B cell (primary cell): ENCODE measurements at regions not wholly inside any gene's neighbourhood (a gene's known extent, or its start where the extent isn't known, plus 50 kb on each side); places are given as distances from the start of the nearest gene placed in this dataset.

Experiments used
- EZH2 ChIP-seq: IDR thresholded peaks from 2 replicates; pipeline ENCODE4 v1.6.1; 2012; ENCODE audit warnings: borderline replicate concordance, low read depth, mild to moderate bottlenecking, moderate library complexity, low read length; ENCODE audit not compliant: insufficient read depth, poor library complexity, severe bottlenecking
- TF ChIP-seq, protein P1 (sequence below): fragments of 200-600 bp; IDR thresholded peaks from one replicate; pipeline ENCODE4 v1.8.0; 2022; ENCODE audit warnings: antibody characterized with exemption, mild to moderate bottlenecking

DNA sequence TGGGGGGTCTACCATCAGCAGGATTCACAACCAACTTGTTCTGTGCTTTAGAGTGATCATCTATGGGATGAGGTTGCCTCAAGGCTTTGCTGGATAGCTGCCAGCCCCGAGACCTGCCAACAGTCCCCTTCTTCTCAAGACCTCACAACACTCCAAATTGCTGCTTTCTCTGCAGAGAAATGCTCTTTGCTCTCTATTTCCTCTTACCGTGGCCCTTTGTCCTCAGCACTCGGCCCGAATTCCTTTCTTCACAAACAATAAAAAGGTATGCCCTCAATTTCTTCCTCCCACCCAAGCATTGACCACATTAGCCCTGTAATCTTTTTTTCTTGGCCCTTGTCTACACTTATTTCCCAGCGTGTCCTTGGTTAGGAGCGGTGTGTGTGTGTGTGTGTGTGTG lies 147.4 kb upstream of the SNX19 start:
- TF ChIP-seq, protein P1, sequence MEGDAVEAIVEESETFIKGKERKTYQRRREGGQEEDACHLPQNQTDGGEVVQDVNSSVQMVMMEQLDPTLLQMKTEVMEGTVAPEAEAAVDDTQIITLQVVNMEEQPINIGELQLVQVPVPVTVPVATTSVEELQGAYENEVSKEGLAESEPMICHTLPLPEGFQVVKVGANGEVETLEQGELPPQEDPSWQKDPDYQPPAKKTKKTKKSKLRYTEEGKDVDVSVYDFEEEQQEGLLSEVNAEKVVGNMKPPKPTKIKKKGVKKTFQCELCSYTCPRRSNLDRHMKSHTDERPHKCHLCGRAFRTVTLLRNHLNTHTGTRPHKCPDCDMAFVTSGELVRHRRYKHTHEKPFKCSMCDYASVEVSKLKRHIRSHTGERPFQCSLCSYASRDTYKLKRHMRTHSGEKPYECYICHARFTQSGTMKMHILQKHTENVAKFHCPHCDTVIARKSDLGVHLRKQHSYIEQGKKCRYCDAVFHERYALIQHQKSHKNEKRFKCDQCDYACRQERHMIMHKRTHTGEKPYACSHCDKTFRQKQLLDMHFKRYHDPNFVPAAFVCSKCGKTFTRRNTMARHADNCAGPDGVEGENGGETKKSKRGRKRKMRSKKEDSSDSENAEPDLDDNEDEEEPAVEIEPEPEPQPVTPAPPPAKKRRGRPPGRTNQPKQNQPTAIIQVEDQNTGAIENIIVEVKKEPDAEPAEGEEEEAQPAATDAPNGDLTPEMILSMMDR: no peak
- no peak for TF ChIP-seq EZH2
